ENCODE measurements at regions not wholly inside any gene's neighbourhood (a gene's known extent, or its start where the extent isn't known, plus 50 kb on each side); places are given as distances from the start of the nearest gene placed in this dataset.

GRCh38 chr1:47510282-47510811, 72.5 kb downstream of the FOXD2 start:
- DNase-seq (ENCODE audit: extremely low read depth, insufficient read length) = no peak
- Histone ChIP-seq H3K4me3 (replicated peaks; ENCODE audit: low read depth, low read length) (no peak overlapping the region), H3K36me3 (ENCODE audit: control insufficient read depth, insufficient read depth, low read length) (no peaks in the 10 kb centered on the region), H3K27me3 (replicated peaks; ENCODE audit: control insufficient read depth, insufficient read depth, low read length) (no peaks in the 10 kb centered on the region; the same call in none of the 2 replicates)
- no peak for TF ChIP-seq CTCF (IDR thresholded peaks at IDR 0.05; ENCODE audit: insufficient read depth, low read length, poor library complexity, severe bottlenecking)

GRCh38 chr1:47511825-47512224, 74.0 kb downstream of the FOXD2 start:
- no peaks in the 10 kb centered on the region; the same call in none of the 2 replicates for H3K27me3 ChIP-seq (replicated peaks; ENCODE audit: control insufficient read depth, insufficient read depth, low read length)
- no peaks in the 10 kb centered on the region for H3K36me3 ChIP-seq (ENCODE audit: control insufficient read depth, insufficient read depth, low read length)
- no peak for TF ChIP-seq CTCF (IDR thresholded peaks at IDR 0.05; ENCODE audit: insufficient read depth, low read length, poor library complexity, severe bottlenecking)
- no peak overlapping the region for H3K4me3 ChIP-seq (replicated peaks; ENCODE audit: low read depth, low read length)
- no peak for DNase-seq (ENCODE audit: extremely low read depth, insufficient read length)

- Histone ChIP-seq H3K4me3 (replicated peaks; ENCODE audit: low read depth, low read length) (no peak overlapping the region), H3K27me3 (replicated peaks; ENCODE audit: control insufficient read depth, insufficient read depth, low read length) (no peaks in the 10 kb centered on the region; the same call in none of the 2 replicates), H3K36me3 (ENCODE audit: control insufficient read depth, insufficient read depth, low read length) (no peaks in the 10 kb centered on the region)
- no peak for TF ChIP-seq CTCF (IDR thresholded peaks at IDR 0.05; ENCODE audit: insufficient read depth, low read length, poor library complexity, severe bottlenecking)
- no peak for DNase-seq (ENCODE audit: extremely low read depth, insufficient read length)
Observed at GRCh38 chr1:47513393-47513792, 75.5 kb downstream of the FOXD2 start.

GRCh38 chr1:47514229-47514628, 76.4 kb downstream of the FOXD2 start:
- no peak for TF ChIP-seq CTCF (IDR thresholded peaks at IDR 0.05; ENCODE audit: insufficient read depth, low read length, poor library complexity, severe bottlenecking)
- no peak for DNase-seq (ENCODE audit: extremely low read depth, insufficient read length)
- H3K27me3 ChIP-seq (replicated peaks; ENCODE audit: control insufficient read depth, insufficient read depth, low read length) = no peaks in the 10 kb centered on the region; the same call in 1 of the 2 replicates
- H3K4me3 ChIP-seq (replicated peaks; ENCODE audit: low read depth, low read length) = no peak overlapping the region
- H3K36me3 ChIP-seq (ENCODE audit: control insufficient read depth, insufficient read depth, low read length) = no peaks in the 10 kb centered on the region

GRCh38 chr1:47515164-47515789, 77.4 kb downstream of the FOXD2 start:
- DNase-seq (ENCODE audit: extremely low read depth, insufficient read length) = no peak
- H3K36me3 ChIP-seq (ENCODE audit: control insufficient read depth, insufficient read depth, low read length) = no peaks in the 10 kb centered on the region
- no peak for TF ChIP-seq CTCF (IDR thresholded peaks at IDR 0.05; ENCODE audit: insufficient read depth, low read length, poor library complexity, severe bottlenecking)
- no peak overlapping the region for H3K4me3 ChIP-seq (replicated peaks; ENCODE audit: low read depth, low read length)
- no peaks in the 10 kb centered on the region; the same call in 1 of the 2 replicates for H3K27me3 ChIP-seq (replicated peaks; ENCODE audit: control insufficient read depth, insufficient read depth, low read length)
